GM18499 (cell line): ENCODE measurements at regions not wholly inside any gene's neighbourhood (a gene's known extent, or its start where the extent isn't known, plus 50 kb on each side); places are given as distances from the start of the nearest gene placed in this dataset.

Experiments used
- ATAC-seq: cut with Tn5 transposase; IDR thresholded peaks from one replicate; pipeline ENCODE4 v1.9.1; 2021; ENCODE audit warnings: moderate number of reproducible peaks; ENCODE audit not compliant: insufficient read depth, unreplicated experiment

DNA sequence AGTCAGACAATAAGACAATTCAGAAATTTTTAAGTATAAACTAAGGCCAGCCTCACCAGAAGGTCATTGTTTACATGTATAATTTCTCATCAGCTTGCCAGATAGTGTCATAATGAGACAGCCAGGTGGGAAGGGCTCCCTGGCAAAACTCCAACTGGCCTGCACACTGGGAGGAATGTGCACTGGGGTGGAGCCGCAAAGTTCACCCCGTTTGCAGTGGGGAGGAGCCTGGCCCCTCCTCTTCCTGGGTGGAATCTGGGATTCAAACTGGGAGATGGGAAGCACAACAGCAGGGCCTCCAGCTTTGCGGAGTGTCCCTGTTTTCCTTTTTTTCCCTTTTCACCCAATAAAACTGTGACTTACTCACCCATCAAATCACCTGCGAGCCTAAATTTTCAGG lies 329.9 kb downstream of the SMARCA1 start:
- no peak for ATAC-seq

DNA sequence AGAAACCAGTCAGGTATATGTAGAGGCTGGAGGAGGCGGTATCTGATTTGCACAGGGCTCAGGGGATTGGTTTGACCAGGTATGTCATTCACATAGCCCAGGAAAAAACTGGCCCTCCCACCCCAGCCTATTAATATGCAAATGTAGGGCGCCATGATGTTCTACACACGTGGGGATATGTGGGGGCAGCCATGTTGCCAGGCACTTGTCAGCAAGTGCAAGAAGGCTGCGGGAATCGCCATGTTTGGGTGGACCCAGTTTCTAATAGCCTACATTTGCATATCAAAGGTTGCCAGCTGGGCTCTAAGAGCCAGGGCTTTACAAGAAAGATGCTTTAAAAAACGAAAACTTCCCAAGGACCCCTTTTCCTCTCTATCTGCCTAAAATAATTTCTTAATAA lies 335.1 kb downstream of the SMARCA1 start:
- ATAC-seq = no peak

DNA sequence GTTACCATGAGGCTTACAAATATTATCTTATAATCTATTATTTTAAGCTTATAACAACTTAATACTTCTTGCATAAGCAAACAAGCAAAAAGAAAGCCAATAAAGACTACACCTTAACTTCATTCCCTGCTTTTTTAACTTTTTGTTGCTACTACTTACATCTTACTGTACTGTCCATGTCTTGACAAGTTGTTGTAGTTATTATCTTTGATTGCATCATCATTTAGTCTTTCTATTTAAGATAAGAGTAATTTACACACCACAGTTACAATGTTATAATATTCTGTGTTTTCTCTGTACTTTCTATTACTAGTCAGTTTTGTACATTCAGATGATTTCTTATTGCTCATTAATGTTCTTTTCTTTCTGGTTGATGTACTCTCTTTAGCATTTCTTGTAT lies 346.6 kb downstream of the SMARCA1 start:
- ATAC-seq = no peak

DNA sequence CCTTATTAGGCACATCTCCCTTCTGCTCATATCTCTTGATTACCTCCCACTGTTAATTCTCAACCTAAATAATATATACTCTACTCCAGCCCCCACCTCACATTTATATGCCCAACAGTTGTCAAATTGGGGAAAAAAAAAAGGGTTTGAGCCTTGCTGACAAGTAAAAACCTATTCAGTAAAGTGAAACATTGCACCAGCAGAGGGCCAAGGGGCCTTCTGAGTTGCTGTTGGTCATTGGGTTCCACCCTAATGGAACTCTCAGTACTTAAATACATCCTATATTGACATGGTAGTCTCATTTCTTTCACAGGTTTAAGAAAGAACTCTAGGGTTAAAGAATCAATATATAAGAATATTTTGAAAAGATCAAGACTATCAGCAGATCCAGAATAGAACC lies 362.2 kb downstream of the SMARCA1 start:
- ATAC-seq = no peak

DNA sequence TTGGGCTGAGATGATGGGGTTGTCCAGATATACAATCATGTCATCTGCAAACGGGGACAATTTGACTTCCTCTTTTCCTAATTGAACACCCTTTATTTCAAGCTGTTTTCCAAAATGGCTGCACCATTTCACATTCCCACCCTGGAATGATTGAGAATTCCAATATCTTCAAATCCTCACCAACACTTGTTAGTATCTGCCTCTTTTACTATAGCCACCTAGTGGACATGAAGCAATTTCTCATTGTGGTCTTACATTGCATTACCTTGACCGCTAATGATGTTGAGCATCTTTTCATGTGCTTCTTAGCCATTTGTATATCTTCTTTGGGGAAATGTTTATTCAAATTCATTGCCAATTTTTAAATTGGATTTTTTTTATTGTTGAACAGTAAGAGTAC lies 364.8 kb downstream of the SMARCA1 start:
- ATAC-seq = no peak

DNA sequence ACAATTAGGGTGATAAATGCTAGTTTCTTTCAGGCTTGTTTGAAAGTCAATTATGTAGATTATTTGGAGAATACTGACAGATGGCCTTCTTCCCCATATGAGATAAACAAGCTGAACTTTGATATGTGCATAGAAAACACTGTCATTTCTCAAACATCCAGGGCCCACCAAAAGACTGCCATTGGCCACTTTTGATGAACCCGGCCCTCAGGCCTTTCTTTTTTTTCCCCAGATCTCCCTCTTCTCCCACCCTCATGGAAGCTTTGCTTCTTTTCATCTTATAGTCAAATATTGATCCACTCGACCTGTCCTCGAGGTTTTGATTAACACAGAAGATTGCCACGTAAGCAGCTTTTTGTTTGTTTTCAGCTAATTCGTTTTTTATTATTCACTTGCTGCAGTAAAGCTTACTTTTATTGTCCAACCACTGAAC lies 377.4 kb downstream of the SMARCA1 start:
- ATAC-seq = no peak

DNA sequence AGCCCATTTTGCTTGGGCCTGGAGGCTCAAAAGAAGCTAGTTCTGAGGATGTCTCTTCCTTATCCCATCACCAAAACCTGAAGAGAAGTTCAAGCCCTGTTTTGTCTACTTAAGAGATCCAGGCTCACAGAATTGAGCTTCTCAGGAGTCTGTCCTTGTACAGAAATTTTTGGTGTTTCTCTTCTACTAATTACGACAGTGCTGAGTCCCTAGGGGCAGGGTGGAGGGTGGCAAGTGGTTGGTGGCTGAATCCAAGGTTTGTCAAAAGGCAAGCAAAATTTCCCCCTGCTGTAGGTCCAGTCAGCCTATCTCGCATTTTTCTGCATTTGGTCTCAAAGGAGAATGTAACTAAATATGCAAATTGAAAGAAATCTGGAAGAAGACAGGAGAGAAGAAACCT lies 377.9 kb downstream of the SMARCA1 start:
- ATAC-seq = no peak

DNA sequence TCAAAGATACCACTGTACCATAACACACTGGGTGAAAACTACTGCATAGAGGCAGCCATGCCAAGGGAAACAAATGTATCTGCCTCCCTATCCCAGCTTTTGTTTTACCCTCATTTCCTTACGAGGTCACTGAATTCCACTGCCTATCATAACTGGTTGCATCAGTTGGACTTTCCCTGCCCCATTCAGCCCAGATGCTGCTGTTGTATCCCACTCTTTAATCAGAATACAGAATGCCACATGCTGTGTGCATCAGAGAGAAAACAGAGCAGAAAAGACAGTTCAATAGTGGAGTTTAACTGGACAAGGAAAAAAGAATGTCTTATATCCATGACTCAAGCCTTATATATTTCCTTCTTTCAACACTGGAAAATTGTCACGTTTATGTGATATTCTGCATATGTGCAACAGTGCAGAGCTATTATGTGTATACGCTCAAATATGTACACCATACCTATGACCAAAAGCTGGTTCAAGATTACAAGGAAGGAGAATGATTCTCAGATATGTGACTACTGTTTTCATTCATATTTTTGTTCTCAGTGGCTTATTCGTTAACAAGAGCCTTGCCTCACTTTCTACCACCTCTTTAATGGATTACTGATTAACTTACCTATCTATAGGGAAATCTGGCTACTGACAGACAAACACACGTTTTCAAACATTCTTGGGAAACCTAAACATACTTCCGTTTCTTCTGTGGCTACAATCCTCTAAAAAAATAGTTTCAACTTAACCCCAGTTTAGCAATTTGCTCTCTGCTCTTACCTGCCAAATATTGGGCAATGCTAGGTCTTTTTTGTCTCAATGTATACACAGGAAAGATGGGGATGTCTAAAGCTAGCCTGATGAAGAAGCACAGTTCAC lies 378.9 kb downstream of the SMARCA1 start:
- no peak for ATAC-seq

DNA sequence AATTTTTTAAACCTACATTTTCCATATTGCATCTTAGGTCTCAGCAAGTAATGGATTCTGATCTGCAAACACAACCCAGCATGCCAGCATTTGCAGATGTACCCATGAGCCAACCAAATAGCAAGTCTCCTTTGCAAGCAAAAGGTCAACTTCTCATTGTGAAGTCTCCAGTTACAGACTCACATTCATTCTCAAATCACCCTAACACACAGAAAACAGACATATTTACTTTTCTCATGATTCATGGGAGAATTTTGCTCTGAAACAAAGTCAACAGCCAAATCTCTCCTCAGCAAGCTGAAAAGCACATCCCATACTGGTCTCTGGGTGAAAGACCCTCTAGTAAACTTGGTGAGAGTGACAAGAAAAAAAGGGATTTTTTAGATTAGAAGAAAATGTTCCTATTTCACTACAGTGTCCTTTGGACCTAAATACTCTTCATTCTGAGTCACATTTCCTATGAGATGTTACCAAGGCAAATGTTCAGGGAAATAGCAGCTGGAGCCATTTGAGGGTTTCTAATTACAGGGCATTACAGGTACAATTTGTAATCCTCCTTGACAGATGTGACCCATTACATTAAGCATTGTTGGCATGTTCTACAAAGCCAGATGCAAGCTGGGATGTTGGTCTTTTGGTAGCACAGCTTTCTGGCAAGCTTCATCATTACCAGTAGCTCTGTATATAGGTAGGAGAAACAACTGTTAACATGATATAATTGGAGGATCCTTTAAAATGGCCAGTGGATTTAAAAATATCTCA lies 383.3 kb downstream of the SMARCA1 start:
- no peak for ATAC-seq

DNA sequence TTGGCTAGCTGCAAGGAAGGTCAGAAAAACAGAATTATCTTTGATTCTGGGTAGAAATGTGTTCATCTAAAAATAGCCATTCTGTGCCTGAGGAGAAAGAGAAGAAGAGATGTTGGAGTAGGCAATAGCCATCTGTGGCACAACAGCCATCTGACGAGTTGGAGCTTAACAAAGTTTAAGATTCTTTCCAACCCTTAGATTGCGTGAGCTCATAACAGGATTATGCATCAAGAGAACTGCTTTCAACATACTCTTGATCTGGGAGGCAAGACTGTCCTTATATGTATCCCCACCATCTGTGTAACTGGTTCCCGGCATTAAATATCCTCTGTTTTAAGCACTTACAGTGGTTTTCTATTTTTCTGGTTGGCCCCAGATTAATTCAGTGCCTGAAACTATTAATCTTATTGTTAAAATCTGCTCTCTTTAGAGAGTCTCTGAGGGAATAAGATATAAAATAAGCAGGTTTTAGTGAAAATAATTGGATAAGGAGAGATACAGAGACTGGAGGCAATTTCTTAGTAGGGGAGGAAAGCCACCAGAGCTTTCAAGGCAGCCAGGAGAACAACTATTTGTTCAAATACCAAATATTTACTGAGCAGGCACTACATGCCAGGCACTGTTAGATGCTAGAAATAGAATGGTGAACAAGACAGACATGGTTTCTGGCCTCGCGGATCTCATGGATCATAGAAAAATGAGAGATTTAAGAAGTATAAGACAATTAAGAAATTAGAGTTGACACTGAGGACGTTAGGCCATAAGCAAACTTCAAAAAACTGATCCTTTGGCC lies 398.0 kb downstream of the SMARCA1 start:
- no peak for ATAC-seq

DNA sequence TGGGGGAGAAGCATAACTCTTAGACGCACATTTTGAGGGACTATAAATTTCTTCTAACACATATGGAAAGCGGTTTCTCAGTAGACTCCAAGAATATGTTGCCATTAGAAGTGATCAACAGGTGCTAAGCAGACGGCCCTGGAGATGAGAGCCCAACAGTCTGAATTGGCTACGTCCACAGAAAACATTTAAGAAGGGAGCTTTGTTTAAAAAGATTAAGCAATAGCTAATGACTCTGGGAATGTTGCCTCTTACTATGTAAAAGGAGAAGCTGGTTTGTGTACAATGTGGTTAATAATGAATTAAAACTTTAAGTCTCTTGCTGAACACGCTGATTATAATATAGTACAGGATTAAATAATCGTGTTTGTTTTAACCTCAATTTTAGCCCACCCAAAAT lies 399.5 kb downstream of the SMARCA1 start:
- ATAC-seq = no peak

DNA sequence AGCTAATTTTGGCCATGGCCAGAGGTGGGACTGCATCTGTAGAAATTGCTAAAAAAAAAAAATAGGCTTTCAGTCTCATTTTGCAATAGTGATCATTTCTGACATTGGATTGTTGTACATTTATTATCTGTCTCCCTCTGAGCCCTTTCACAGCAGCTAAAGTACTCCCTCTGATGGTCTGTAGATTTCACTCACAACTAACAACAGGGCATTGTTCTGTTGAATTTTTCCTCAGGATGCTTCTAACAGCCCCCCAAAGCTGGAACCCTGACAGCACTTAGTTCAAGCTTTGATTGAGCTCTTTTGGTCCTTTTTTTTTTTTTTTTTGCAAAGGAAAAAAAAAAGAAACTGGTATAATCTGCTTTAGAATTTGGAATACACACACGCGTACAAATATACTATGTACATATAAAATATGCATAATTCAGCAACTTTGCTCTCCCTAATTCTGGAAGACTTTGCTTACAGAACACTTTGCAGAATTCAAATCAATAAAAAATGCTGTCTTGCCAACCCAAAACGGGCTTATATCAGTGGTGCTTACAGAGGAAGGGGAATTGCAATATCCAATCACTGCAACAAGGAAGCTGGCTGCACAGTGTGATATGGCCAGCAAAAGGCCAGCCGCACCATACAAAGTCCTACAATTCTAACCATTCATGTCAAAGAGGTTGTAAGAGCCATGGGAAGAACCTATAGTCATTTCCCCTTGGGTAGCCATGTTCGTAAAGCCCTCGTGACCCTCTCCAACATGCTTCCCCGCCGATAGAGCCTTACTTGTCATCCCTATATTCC lies 406.4 kb downstream of the SMARCA1 start:
- no peak for ATAC-seq

DNA sequence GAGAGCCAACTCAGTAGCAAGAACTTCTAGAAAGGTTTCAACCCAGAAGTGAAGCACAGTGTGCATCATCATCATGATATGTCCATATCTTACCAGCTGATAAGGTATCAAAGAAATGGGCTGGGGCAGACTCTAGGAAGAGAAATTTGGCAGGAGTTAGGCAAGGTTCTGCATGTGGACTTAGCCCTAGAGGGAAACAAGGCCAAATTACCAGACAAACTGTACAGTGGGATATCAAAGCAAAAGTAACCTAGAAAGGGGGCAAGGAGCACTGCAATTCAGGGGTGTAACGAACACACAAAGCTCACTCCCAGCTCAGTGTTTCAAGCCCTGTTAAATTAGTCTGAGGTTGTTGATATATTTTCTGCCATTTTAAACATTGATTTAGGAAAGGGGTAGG lies 407.4 kb downstream of the SMARCA1 start:
- no peak for ATAC-seq

DNA sequence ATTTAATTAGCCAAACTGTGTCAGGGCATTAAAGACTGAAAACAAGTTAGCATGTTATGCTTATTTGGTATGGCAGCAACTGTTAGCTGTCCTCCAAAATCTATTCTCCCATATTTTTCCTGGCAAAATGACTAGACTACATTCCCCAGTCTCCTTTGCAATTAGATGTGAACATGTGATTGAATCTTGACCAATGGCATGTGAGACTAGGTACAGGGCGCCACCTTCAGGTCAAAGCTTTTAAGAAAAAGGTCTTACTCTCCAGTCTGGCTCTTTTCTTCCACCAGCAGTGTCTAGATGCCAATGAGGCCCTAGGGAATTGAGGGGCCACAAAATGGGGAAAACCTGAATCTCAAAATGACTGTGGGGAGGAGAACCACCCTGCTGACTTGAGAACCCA lies 408.2 kb downstream of the SMARCA1 start:
- peak; percentile 92 for ATAC-seq

DNA sequence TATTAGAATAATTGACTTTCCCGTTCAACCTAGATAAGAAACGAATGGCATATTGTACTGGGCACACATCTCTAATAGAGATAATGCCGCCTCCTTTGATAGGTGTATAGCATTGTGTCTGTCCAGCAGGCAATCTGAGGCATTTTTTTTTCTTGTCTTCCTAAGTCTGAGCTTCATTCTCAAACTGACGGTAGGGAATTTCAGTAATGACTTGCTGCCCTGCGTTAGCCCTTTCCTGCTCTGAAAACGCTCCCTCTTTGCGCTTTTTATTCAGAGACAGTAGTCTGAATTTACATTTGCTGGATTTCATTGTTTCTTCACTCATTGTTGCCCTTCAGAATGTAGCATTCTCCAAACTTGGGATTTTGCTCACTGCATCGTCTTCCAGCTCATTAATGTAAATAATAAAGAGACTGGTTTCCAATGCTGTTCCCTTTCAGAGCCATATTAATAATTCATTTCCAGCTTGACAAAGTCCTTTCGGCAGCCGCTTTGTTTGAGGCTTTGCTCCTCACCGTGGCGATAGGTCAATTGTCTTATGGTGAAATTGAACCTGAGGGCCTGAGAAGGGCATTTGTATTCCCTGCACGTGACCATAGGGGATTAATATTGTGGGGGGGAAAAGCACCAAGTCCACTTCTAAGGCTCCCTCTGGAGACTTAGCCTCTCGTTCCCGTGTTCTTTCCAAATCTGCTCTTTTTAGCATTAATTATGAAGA lies 412.1 kb downstream of the SMARCA1 start:
- ATAC-seq = no peak

DNA sequence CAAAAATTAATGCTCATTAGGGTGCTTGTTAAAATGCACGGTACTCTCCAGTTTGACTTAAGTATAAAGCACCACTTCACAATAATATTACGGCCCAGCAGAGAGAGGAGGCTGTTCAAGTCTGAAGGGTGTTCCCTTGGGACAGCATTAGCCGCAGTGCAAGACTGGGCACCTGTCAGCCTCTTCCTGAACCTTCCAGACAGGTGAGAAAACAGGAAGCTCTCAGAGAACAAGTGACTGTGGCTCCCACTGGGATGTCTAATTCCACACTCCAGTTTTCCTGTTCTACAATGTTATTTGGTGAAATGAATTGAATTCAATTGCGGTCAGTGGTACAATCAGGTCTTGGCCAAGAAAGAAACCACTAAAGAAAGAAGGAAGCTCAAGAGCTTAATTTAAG lies 414.4 kb downstream of the SMARCA1 start:
- ATAC-seq = no peak

DNA sequence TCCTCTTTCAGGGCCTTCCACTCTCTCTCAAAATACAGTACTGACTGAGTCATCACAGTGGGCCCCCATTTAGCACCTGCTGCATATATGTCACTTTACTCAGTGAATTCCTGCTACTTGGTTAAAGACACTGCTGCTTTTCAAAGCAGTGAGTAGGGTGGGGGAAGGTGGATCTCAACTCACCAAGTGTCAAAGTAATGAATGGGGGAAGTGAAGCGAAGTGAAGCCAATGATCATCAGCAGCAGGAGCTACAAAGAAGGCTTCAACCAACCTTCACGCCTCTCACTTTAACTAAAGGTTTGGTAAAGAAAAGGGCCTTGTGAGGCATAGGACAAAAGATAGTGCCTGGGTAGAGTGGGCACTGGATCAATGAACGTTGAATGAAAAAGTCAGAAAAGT lies 424.1 kb downstream of the SMARCA1 start:
- no peak for ATAC-seq

DNA sequence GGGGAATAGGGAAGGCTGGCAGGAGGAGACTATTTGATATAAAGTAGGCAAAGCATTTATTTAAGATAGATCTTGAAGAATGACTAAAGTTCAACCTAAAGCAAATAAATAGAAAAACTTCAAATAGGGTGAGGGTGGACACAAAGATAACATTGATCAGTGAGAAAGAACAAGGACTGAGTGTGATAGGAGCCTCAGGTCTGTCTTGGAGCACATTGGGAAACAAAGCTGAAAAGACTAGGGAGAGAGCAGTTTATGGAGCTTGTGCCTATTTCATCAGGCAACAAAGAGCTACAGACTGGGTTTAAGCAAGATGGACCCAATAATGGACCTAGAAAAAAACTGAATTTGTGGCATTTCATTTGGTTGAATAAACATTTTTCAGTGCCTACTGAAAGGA lies 425.6 kb downstream of the SMARCA1 start:
- ATAC-seq = no peak

DNA sequence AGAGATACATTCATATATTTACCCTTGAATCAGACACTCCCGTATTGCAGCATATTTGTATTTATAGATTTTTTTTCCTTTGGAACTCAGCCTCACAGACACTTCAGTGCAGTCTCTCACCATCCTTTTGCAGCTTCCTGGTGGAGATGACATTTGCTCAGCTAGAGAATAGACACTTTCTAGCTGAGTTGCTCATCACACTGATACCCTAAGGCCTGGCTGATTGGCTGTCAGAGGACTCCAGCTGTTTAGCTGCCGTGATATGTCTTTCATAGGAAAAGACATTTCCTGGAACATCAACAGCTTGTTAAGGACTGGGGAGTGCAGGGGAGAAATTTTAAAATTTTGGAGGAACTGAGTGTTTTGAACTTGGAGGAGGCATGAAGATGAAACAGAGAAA lies 429.6 kb downstream of the SMARCA1 start:
- ATAC-seq = no peak

DNA sequence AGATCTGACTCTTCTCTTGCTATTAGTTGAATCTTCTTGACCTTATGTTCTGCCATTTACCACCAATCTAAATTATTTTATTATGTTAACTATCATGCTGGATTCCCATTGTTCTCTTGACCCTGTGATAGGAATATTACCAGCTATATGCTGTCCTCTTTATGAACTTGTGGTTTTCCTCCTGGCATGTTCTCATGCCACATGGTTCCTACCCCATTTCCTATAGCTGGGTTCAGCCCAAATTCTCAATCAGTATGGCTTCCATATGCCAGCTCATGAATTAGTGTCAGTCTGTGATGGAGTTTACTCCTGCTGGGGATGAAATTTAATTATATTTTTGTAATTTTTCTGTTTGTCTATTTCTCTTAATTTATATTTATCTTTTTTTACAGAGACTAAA lies 430.5 kb downstream of the SMARCA1 start:
- ATAC-seq = no peak
